ENCODE measurements at regions not wholly inside any gene's neighbourhood (a gene's known extent, or its start where the extent isn't known, plus 50 kb on each side); places are given as distances from the start of the nearest gene placed in this dataset.
"Not testable (repeated sequence)": the region's sequence is repeated elsewhere in the genome, so short reads cannot be mapped to it uniquely, and the experiment has no call there.

DNA sequence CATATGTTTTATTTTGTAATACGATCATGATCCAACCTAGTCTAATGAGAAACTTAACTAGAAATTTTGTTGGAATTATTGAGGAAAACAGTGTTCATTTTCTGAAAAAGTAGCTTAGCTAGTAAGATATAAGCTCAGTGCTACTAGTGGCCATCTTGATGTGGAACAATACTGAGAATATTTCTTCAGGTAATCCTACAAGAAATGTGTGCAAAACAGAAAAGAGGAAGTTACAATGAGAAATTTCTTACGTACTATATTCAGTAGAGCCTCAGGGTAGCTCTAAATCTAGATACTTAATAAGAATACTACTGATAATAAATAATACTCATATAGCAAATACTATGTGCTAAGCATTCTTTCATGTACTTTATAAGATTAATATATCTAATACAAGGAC, 114.8 kb downstream of the SYT15B start:
- TF ChIP-seq, protein P1, sequence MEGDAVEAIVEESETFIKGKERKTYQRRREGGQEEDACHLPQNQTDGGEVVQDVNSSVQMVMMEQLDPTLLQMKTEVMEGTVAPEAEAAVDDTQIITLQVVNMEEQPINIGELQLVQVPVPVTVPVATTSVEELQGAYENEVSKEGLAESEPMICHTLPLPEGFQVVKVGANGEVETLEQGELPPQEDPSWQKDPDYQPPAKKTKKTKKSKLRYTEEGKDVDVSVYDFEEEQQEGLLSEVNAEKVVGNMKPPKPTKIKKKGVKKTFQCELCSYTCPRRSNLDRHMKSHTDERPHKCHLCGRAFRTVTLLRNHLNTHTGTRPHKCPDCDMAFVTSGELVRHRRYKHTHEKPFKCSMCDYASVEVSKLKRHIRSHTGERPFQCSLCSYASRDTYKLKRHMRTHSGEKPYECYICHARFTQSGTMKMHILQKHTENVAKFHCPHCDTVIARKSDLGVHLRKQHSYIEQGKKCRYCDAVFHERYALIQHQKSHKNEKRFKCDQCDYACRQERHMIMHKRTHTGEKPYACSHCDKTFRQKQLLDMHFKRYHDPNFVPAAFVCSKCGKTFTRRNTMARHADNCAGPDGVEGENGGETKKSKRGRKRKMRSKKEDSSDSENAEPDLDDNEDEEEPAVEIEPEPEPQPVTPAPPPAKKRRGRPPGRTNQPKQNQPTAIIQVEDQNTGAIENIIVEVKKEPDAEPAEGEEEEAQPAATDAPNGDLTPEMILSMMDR (IDR thresholded peaks at IDR 0.05): not testable (repeated sequence)
- TF ChIP-seq POLR2A (IDR thresholded peaks at IDR 0.05): not testable (repeated sequence)
